Stimulated activated naive CD4-positive, alpha-beta T cell treated with Interleukin-2 at 50 U/mL for 16 hours (primary cell): ENCODE measurements at regions not wholly inside any gene's neighbourhood (a gene's known extent, or its start where the extent isn't known, plus 50 kb on each side); places are given as distances from the start of the nearest gene placed in this dataset.

Experiments
- DNase-seq: peaks from one replicate; lab custom pipeline; 2025; lab: John Stamatoyannopoulos, UW

DNA sequence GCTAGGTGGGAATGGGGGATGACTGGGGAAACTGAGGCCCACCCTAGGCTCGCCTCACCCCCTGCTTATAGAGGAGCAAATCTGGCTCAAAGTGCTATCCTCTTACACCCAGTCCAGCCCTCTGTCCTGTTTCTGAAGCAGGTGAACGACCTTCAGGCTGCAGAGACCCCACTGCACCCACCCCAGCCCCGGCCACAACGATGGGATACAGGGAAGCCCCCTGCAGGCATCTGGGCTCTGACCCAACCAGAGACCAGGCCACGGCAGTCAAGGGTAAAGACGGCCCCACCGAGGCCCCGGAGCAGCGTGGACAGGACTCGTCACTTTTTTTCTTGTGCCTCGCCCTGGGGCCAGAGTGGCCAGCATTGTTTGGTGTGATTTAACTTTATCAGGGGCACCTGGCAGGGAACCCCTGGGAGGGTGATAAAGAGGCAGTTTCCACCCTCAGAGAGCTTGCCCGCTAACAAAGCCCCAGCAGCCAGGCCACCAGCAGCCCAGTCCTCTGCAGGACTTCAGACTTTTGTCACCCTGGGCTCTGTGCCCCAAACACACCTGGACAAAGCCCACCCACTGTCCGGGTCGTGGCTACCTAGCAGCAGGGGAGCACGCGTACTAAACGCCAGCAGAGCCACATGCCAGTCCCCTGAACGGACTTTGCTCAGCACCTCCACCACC, 612.6 kb downstream of the TBC1D22A start:
- no peak for DNase-seq

DNA sequence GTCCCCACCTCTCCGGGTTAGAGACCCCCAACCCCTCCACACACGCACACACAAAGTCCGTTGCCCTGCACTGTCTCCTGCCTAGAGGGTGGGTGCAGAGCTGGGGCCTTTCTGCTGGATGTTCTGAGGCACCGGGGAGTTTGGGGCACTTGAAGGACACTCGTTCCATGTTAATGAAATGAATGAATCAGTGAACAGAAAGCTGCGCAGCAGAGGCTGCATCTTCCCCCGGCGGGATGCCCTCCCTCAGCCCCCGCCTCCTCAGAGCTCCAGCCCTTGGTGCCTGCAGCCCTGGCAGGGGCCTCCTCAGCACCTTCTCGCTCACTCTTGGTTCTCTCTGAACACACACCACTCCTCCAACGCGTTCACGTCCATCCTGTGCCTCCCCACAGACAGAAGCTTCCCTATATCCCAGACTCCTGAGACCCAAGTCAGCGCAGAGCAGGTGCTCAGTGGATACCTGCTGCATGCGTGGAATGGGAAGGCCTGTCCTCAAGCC, 611.9 kb downstream of the TBC1D22A start:
- DNase-seq = no peak

DNA sequence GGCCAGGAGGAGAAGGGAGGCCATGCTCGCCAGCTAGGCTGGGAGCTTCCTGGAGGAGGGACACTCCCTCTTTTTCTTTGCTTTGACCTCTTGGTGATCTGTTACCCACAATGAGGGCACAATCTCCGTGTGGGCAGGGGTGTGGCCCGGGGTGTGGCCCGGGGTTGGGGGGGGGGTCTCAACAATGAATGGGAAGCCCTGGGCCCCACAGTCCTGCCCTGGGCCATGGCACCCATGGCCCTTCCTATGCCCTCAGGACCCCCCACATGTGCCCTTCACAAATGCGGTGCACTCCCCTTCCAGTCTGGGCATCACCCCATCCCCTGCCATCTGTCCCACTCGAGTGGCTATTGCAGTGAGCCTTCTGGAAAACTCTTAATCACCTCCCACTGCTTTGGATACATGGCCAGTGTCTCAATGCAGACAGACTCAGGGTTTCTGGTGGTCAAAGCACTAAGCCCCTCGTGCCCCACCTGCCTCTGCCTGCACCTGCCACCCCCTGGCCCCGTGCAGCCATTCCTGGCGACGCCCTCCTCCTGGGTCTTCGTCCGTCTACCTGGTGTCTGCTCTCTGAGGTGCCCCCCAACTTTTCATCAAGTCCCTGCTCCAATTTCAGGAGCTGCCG, 611.3 kb downstream of the TBC1D22A start:
- DNase-seq = no peak

DNA sequence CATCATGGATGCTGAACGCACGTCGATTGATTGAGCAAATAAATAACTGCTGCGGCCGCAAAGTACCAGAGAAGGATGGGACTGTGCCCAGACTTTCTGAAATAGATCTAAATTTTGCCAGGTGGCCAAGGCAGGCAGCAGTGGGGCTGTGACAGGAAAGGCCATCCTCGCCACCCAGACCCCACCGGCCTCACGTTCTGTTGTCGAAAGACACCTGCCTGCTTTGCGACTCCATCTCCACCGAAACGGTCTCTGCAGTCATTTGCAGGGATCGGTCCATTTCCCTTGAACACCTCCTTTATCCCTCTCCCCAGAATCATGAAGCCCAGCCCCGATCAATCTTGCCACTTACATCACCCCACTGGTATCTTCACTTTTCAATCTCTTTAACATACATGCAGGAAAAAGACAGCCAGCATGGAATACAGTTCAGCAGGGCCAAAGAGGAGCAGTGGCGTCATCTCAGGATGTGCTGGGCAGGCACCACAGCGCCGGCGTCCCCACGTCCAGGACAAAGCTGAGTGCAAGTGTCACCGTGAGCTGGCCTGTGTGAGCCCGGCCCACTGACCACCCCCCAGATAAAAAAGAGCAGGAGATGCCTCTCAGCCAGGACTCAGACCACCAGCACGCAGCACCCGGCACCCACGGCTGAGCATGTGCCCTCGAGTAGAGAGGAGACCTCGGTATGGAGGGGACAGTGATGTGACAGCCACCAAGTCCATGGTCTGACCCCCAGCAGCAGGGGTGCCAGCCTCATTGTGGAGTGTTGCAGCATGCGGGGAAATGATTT, 610.3 kb downstream of the TBC1D22A start:
- DNase-seq = no peak

DNA sequence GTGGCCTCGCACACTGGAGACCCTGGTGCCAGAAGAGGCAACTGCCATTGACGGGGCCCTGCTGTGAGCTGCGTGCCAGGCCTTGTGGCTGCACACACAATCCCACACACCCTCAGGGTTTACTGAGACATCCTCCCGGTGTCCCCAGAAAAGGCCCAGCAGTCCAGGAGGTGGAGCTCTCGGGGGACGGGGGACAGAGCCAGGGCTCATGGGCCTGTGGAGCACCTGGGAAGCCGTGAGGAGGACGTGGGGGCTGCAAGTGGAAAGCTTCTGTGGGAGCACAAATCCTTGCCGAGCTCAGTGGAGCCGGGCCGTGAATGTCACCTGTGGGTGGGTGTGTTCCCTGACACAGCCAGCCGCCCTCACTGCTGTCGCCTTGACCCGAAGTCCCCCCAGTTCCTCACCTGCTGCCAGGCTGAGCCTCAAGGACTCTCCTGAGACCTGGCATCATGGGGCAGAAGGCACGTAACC, 609.7 kb downstream of the TBC1D22A start:
- no peak for DNase-seq

DNA sequence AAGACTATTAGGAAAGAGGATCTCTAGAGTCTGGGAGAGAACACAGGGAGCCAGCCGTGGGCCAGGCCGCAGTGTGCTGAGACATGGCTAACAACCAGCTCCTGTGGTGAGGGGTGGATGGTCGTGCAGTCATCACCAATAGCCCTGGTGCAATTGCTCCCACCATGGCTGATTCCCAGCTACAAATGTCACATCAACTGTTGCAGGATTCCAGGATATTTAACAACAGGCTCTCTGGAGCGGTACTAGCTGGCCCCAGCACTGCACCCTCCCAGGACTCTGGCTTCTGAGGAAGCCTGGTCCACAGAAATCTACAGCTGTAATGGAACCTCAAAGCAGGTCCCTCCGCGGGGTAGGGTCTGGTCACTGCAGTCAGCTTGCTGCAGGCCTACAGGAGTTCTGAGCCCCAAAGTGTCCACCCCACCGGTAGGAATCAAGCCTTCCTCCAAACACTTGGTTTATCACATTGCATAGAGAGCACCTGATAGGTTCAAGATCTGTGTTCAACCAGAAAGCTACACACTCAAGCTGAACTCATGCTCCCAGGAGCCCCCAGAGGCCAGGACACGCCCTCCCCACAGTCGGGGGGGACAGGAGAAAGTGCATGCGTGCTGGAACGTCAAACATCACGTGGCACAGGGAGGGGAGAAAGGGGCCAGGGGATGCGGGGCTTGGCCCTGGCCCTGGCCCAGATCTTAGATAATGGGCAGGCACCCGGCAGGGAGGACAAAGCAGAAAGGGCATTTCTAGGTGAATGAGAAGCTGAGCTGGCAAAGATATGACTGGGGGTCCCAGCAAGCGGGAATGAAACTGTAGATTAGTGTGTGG, 609.0 kb downstream of the TBC1D22A start:
- no peak for DNase-seq

DNA sequence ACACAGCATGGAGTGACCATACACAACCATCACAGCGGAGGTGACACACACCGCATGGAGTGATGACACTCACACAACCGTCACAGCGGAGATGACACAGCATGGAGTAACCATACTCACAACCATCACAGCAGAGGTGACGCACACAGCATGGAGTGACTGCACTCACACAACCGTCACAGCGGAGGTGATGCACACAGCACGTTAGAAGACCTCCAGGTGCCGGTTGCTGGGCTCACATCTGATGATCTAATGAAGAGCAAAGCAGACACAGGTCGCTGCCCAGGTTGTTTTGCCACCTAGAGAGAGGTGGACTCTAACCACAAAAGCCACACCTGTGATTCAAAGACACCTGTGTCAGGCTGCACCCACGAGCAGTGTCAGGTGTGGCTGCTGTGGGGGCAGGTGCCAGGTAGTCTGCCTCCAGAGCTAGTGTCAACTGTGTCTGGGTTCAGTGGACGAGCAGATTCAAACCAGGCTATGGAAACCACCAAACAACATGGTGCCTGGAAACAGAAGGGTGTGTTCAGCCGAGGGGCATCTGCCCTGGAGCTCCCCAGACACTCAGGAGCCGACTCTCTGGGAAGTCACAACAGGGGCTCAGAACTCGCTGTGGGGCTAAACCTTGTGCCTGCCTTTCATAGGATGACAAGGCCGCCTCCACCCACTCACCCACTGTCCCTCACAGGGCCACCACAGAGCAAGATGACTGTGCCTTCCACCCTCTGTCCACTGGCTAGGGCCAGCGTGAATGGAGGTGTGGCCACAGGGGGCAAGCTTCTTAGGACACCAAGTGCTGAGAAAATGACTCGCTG, 608.2 kb downstream of the TBC1D22A start:
- no peak for DNase-seq

DNA sequence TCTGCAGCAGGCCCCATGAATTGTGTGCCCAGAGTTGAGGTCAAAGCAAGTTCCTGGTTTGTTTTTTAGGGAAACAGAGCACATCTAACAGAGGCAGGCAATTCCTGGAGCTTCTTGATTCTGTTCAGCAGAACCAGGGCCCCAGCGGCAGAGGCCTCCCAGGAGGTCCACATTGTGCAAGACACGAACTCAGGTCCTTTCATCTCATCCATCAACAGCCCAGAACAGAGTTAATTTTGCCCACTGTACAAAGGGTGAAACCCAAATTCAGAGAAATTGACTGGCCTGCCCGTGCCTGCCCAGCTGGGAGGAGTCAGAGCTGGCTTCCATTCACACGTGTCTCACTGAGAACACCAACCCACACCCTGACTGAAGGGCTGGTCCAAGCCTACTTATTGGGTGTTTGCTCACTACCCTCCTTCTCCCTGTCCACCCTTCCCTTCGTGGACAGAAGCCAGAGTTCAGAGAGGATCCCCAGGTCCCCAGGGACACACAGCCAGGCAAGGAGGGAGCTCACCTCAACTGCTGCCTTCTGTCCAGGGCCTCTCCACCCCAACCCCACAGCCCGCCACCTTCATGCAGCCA, 607.1 kb downstream of the TBC1D22A start:
- DNase-seq = no peak

DNA sequence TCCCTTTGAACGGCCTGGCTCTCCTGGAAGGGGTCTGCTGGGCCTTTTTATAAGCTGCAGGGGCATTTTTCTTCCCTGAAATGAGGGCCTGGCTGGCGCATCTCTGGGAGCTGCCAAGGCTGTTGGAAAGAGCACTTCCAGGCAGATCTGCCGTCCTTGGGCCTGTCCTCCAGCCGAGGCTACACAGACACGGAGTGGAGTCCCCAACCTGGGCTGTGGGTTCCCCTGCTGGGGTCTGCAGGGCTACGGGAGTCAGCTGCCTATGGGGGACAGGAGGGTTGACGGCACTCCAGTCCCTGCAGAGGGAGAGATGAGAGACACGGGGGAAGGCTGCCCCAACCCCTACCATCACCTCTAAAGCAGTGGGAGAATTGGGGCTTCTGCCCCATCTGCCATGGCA, 606.6 kb downstream of the TBC1D22A start:
- no peak for DNase-seq

DNA sequence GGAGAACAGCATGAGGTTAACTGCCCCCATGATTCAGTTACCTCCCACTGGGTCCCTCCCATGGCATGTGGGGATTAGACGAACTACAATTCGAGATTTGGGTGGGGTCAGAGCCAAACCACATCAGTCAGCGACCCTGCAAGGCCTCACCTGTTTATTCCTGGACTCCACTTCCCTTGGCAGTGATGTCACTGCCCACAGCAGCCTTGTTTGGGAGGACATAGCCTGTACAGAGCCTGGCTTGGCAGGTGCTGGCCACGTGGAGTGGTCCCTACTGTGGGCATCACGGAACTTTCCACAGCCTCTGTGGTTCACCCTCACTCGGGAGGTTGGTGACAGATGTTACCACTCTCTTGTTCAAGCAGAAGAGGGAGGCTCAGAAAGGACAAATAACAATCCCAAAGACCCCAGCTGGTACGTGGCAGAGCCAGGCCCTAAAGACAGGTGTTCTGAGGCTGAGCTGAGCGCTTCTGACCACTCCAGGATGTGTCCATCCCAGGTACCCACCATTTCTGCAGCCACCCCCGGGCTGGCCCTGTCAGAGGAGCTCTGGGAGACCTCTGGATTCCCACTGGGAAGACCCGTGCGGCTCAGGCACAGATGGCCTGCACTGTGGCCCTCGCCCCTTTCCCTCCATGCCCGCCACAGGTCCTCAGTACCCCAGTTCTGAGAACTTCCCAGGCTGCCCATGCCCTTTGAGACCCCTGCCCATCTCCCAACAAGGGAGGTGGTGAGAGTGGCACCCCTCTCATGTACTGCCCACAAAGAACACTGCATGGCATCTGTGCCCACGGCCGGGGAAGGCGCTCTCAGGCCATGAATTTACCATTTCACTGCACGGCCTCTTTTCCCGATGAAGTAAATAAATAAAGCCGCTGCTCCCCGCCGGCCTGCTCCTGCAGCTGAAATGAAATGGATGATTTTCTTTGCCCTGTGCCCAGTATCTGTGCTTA, 605.8 kb downstream of the TBC1D22A start:
- no peak for DNase-seq

DNA sequence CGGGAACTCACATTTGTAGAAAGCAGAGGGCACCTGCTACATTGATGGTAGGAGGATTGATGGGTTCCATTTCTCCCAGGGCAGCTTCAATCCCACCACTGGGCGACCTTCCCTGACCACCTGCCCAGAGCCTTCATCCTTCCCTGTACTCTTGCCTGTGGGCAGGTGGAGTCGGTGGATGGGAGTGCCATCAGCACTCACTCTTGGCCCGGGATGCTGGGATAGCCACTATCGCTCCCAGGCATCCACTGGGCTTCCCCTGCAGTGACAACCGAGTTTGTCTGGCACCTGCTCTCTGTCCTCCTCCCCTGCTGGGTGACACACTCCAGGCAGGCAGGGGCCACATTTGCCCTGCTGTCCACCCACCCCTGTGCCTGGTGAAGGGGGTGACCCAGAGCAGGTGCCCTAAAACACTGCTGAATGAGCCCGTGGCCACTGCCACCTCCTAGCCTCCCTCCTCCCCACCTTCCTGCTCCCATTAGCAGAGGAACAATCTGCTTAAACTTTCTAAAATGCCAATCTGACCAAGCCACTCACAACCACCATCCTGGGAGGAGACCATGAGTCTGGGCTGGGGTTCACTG, 604.7 kb downstream of the TBC1D22A start:
- no peak for DNase-seq

DNA sequence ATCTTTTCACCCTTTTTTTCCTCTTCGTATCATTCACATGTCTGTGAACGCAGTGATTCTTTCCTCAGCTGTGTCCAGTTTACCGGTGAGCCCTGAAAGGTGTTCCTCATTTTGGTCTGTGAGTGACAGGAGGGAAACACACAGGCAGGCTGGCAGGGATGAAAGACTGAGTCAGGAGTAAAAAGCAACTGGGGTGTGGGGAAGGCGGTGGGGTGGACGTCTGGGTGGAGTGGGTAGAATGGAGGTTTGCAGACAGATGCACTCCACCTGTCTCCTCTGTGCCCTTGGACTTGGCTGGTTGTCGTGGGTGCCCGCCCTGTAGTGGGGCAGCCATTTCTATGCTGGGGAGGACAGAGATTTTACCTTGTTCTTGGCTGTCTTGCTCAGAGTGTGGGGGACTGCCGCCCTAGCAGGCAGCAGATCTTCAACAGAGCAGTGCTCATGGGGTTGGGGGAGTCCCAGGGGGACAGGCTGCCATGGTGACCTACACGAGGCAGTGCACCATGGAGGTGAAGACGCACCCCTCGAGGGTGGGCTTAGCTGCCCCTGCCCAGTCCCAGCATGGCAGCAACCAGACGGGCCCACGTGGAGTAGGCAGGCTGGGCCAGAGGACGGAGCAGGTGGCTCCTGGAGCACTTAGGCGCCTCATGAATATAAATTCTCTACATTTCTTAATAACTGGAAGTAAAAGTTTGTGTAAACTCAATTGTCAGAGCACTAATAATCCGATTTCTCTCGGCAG, 603.7 kb downstream of the TBC1D22A start:
- no peak for DNase-seq

DNA sequence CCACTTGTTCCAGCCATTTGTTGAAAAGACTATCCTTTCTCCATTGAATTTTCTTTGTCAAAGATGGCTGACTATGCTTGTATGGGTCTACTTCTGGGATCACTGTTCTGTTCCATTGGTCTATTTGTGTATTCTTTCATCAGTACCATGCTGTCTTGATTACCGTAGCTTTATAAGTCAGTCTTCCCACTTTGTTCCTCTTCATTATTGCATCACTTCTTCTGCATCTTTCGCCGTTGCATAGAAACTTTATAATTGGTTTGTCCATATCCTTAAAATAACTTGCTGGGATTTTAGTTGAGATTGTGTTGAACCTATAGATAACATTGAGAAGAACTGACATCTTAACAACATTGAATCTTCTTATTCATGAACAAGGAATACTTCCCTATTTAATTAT, 598.8 kb downstream of the TBC1D22A start:
- no peak for DNase-seq

DNA sequence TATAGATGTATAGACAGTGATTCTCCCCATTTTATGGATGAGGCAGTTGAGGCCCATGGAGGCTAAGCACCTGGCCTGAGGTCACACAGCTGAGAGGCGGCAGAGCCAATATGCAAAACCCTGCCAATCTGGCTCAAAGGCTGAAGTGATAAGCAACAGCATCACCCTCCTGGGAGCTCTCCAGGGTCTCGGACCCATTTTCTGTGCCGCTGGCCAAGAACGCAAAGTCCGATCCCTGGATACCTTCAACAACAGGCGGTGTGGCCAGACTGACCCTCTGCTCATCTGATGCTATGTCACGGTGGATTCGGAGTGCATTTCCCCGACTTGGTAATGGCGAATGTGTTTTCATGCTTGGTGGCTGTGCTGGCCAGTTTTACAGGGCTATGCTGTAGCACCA, 595.0 kb downstream of the TBC1D22A start:
- no peak for DNase-seq

DNA sequence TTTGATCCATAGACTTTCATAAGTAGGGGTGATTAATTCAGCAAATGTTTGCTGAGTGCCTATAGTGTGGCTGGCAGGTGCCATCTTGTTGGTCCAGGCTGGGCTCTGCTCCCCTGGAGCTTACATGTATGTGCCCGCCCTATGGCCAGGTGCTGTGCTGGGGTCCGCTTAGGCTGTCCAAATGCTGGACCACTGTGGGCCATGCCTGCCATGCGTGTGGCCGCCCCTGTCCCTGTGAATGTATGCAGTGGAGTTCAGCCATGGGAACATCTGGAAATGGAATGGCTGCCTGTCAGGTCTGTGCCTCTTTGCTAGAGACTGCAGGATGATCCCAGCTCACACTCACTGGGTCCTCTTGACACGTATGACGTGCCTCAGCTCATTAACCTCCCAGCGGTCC, 594.6 kb downstream of the TBC1D22A start:
- no peak for DNase-seq

DNA sequence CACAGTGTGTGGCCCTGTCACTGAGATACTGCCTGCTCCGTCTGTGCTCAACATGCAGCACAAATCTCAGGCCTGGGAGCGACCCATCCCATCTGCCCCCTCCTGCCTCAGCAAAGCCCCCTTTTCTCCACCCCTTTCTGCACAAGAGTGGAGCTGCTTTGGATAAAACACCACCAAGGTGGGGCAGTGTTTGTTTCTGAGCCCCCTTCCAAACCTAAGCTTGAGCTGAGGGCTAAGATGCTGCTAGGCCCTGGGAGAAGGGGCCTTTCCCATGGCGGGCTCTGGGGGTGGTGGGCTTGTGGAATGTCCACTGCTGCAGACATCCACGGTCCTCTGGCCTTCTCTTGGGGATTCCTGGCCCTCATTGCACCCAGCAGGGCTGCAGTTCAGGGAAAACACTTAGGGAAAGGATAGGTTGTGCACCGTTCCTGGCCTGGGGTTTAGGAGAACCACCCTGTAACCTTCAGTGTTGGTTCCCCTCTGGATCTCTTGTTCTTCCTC, 594.1 kb downstream of the TBC1D22A start:
- no peak for DNase-seq

DNA sequence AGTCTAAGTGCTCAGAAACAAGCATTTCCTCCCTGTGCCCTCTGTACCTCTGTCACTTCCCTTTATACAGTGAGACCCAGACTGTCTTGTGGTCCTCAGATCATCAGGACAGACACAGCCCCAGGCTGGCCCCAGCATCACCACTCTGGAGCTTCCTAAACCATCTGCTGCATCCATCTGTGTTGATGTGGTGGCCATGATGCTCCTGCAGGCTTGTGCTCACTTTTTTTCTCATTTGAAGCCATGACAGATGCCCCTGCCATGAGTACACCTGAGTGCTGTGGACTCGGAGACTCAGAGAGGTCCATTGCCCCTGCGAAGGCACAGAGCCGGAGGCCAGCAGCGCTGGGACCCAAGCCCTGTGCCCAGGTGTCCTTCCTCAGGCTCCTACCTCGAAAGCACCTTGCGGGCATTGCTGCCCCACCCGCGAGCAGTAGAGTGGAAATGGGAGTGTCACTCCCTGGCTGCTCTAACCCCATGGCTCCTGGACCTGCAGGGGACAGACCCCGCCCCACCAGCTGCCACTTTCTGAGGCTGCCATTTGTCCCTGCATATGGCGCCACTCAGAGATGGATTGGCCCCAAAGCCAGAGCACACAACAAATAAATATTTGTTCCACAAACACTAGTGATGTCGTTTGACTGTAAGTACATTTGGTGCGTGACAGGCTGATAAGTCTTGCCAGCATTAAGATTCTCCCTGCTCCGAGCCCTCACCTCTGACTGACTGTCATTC, 593.5 kb downstream of the TBC1D22A start:
- DNase-seq = no peak

DNA sequence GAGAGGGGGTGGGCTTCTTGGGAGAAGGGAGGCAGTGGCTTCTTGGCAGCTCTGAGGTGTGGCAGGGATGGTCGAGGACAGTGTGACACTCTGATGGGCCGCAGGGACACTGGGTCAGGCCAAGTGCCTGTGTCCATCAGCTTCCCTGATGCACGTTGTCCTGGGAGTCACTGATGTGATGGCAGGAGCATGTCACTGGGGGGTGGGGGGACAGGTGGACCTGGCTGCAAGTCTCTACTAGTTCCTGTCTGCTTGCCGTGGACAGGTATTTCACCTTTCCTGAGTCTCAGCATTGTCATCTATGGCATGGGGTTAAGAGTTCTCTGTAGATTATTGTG, 592.9 kb downstream of the TBC1D22A start:
- DNase-seq = no peak
